GM23338 (cell line): ENCODE measurements at regions not wholly inside any gene's neighbourhood (a gene's known extent, or its start where the extent isn't known, plus 50 kb on each side); places are given as distances from the start of the nearest gene placed in this dataset.

Source experiments
- ATAC-seq: fragments of 200-7000 bp; cut with Tn5 transposase; 3 replicates; pipeline ENCODE4 v1.9.1; 2020
- DNase-seq: peaks from one replicate; pipeline ENCODE4 v3.0.0-alpha.2; 2015; ENCODE audit warnings: low spot score
- H2AFZ ChIP-seq: fragments of 200-600 bp; sonication (generic); 2 replicates; pipeline ENCODE4 v1.8.0; 2016; ENCODE audit warnings: antibody characterized with exemption, mild to moderate bottlenecking, moderate library complexity
- H3F3A ChIP-seq: fragments of 200-600 bp; sonication (generic); replicated peaks from 2 replicates; pipeline ENCODE4 v1.8.0; 2017; ENCODE audit warnings: antibody characterized with exemption, mixed run types, low read depth
- H3K27ac ChIP-seq: fragments of 200-600 bp; sonication (generic); 2 replicates; pipeline ENCODE4 v1.6.1; 2016; ENCODE audit warnings: low read depth
- H3K27me3 ChIP-seq: fragments of 200-600 bp; sonication (generic); 2 replicates; pipeline ENCODE4 v1.8.0; 2016; ENCODE audit warnings: mild to moderate bottlenecking, mixed run types, moderate library complexity; ENCODE audit not compliant: insufficient read depth
- H3K36me3 ChIP-seq: fragments of 200-600 bp; sonication (generic); 2 replicates; pipeline ENCODE4 v1.8.0; 2016; ENCODE audit warnings: mild to moderate bottlenecking; ENCODE audit not compliant: insufficient read depth
- H3K4me1 ChIP-seq: fragments of 200-600 bp; sonication (generic); 2 replicates; pipeline ENCODE4 v1.8.0; 2016; ENCODE audit warnings: mild to moderate bottlenecking, moderate library complexity; ENCODE audit not compliant: insufficient read depth
- H3K4me2 ChIP-seq: fragments of 200-600 bp; sonication (generic); 2 replicates; pipeline ENCODE4 v1.7.1; 2017; ENCODE audit warnings: mixed run types
- H3K4me3 ChIP-seq: fragments of 200-600 bp; sonication (generic); 2 replicates; pipeline ENCODE4 v1.6.1; 2016; ENCODE audit warnings: mixed run types
- H3K79me2 ChIP-seq: fragments of 200-600 bp; sonication (generic); replicated peaks from 2 replicates; pipeline ENCODE4 v1.8.0; 2017; ENCODE audit warnings: mild to moderate bottlenecking; ENCODE audit not compliant: insufficient read depth
- H3K9me2 ChIP-seq: fragments of 200-600 bp; sonication (generic); 2 replicates; pipeline ENCODE4 v1.8.0; 2017; ENCODE audit not compliant: insufficient read depth
- H4K20me1 ChIP-seq: fragments of 200-600 bp; sonication (generic); replicated peaks from 2 replicates; pipeline ENCODE4 v1.8.0; 2017; ENCODE audit warnings: mild to moderate bottlenecking; ENCODE audit not compliant: insufficient read depth
- H3K27ac Mint-ChIP-seq: 2 replicates; pipeline ENCODE4 v1.8.0; 2020; ENCODE audit warnings: inconsistent platforms, mild to moderate bottlenecking, moderate library complexity, mixed read lengths
- H3K27me3 Mint-ChIP-seq: 3 replicates; pipeline ENCODE4 v1.8.0; 2022; ENCODE audit warnings: low read depth, mild to moderate bottlenecking, moderate library complexity, mixed read lengths, inconsistent platforms; ENCODE audit not compliant: insufficient read depth, poor library complexity
- H3K36me3 Mint-ChIP-seq: 3 replicates; pipeline ENCODE4 v1.8.0; 2021; ENCODE audit warnings: low read depth, mild to moderate bottlenecking, inconsistent platforms, moderate library complexity, mixed read lengths
- H3K4me1 Mint-ChIP-seq: 3 replicates; pipeline ENCODE4 v1.8.0; 2020; ENCODE audit warnings: mild to moderate bottlenecking, inconsistent platforms, mixed read lengths
- H3K4me3 Mint-ChIP-seq: 3 replicates; pipeline ENCODE4 v1.8.0; 2021; ENCODE audit warnings: moderate library complexity, mild to moderate bottlenecking, inconsistent platforms, mixed read lengths
- H3K9me3 Mint-ChIP-seq: 3 replicates; pipeline ENCODE4 v1.8.0; 2020; ENCODE audit warnings: moderate library complexity, mild to moderate bottlenecking, inconsistent platforms, mixed read lengths
- CREB1 ChIP-seq: fragments of 250-450 bp; sonication (Bioruptor Pico); IDR thresholded peaks from 2 replicates; pipeline ENCODE4 v1.5.0; 2020; ENCODE audit warnings: low read depth, mild to moderate bottlenecking, moderate library complexity
- EZH2 ChIP-seq: fragments of 200-600 bp; sonication (generic); IDR thresholded peaks from one replicate; pipeline ENCODE4 v1.8.0; 2017; ENCODE audit warnings: antibody characterized with exemption, mild to moderate bottlenecking, low read depth; ENCODE audit not compliant: unreplicated experiment
- EZH2phosphoT487 ChIP-seq: fragments of 200-600 bp; sonication (generic); IDR thresholded peaks from one replicate; pipeline ENCODE4 v1.8.1; 2018; ENCODE audit warnings: antibody characterized with exemption; ENCODE audit not compliant: unreplicated experiment
- NANOG ChIP-seq: IDR thresholded peaks from 2 replicates; pipeline ENCODE4 v1.6.1; 2016; ENCODE audit warnings: antibody characterized with exemption, borderline replicate concordance
- POLR2AphosphoS5 ChIP-seq: IDR thresholded peaks from 2 replicates; pipeline ENCODE4 v1.6.1; 2016; ENCODE audit warnings: antibody characterized with exemption, low read depth
- STAT1 ChIP-seq: IDR thresholded peaks from one replicate; pipeline ENCODE4 v1.6.1; 2016; ENCODE audit warnings: antibody characterized with exemption; ENCODE audit not compliant: unreplicated experiment
- ZNF114 ChIP-seq: fragments of 250-450 bp; sonication (Bioruptor Pico); IDR thresholded peaks from 2 replicates; pipeline ENCODE4 v1.5.0; 2020; ENCODE audit warnings: mild to moderate bottlenecking, moderate library complexity
- ZNF331 ChIP-seq: fragments of 250-450 bp; sonication (Bioruptor Pico); IDR thresholded peaks from 2 replicates; pipeline ENCODE4 v1.5.0; 2020; ENCODE audit warnings: low read depth, mild to moderate bottlenecking, moderate library complexity
- ZNF462 ChIP-seq: fragments of 250-450 bp; sonication (Bioruptor Pico); IDR thresholded peaks from 2 replicates; pipeline ENCODE4 v1.5.0; 2020; ENCODE audit warnings: mild to moderate bottlenecking, moderate library complexity
- TF ChIP-seq, protein P1 (sequence below), 2 experiments: fragments of 200-600 bp in 1 of 2; sonication (generic) in 1 of 2; conservative IDR thresholded peaks; 2 replicates each; pipeline versions ENCODE4 v1.5.1 to v1.6.1; 2016 to 2017; ENCODE audit warnings: antibody characterized with exemption in 2 of 2, low read depth in 2 of 2, mild to moderate bottlenecking in 2 of 2, moderate library complexity in 1 of 2
- TF ChIP-seq, protein P2 (sequence below): IDR thresholded peaks from one replicate; pipeline ENCODE4 v1.6.1; 2018; ENCODE audit warnings: antibody characterized with exemption; ENCODE audit not compliant: unreplicated experiment

DNA sequence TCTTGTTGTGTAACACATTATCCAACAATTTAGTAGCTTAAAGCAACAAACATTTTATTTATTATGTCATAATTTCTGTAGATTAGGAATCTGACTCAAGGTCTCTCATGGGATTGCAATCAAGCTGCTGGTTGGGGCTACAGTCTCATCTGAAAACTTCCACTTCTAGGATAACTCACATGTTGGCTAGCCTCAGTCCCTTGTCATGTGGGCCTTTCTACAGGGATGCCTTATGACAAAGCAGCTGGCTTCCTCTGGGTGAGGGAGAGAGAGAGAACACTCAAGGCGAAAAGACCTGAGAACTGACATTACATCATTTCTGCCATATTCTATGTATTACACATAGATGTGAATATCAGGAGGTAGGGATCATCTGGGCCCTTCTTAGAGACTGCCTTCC, 317.9 kb upstream of the VRK2 start:
- Mint-ChIP-seq H3K27me3 (no peaks in the 10 kb centered on the region), H3K4me3 (no peak overlapping the region), H3K9me3 (no peaks in the 10 kb centered on the region), H3K36me3 (no peaks in the 10 kb centered on the region), H3K27ac (no peak overlapping the region), H3K4me1 (no peaks in the 10 kb centered on the region)
- Histone ChIP-seq H2AFZ (0 out of 2 replicates have a peak overlapping the region, but pooled peaks have one; percentile 33), H3K27me3 (no peaks in the 10 kb centered on the region), H3K27ac (no peak overlapping the region), H3K4me3 (no peak overlapping the region), H3F3A (no peaks in the 10 kb centered on the region), H3K4me1 (no peaks in the 10 kb centered on the region), H3K36me3 (no peaks in the 10 kb centered on the region), H3K4me2 (no peak overlapping the region), H3K79me2 (no peaks in the 10 kb centered on the region), H4K20me1 (no peaks in the 10 kb centered on the region), H3K9me2 (no peaks in the 10 kb centered on the region)
- DNase-seq (no peak), ATAC-seq (no peak)
- TF ChIP-seq, protein P1, sequence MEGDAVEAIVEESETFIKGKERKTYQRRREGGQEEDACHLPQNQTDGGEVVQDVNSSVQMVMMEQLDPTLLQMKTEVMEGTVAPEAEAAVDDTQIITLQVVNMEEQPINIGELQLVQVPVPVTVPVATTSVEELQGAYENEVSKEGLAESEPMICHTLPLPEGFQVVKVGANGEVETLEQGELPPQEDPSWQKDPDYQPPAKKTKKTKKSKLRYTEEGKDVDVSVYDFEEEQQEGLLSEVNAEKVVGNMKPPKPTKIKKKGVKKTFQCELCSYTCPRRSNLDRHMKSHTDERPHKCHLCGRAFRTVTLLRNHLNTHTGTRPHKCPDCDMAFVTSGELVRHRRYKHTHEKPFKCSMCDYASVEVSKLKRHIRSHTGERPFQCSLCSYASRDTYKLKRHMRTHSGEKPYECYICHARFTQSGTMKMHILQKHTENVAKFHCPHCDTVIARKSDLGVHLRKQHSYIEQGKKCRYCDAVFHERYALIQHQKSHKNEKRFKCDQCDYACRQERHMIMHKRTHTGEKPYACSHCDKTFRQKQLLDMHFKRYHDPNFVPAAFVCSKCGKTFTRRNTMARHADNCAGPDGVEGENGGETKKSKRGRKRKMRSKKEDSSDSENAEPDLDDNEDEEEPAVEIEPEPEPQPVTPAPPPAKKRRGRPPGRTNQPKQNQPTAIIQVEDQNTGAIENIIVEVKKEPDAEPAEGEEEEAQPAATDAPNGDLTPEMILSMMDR (conservative IDR thresholded peaks at IDR 0.05; ENCODE audit: low read depth in 2 of 2), result no peak
- TF ChIP-seq EZH2phosphoT487, result no peak
- TF ChIP-seq CREB1, result no peak
- TF ChIP-seq, protein P2, sequence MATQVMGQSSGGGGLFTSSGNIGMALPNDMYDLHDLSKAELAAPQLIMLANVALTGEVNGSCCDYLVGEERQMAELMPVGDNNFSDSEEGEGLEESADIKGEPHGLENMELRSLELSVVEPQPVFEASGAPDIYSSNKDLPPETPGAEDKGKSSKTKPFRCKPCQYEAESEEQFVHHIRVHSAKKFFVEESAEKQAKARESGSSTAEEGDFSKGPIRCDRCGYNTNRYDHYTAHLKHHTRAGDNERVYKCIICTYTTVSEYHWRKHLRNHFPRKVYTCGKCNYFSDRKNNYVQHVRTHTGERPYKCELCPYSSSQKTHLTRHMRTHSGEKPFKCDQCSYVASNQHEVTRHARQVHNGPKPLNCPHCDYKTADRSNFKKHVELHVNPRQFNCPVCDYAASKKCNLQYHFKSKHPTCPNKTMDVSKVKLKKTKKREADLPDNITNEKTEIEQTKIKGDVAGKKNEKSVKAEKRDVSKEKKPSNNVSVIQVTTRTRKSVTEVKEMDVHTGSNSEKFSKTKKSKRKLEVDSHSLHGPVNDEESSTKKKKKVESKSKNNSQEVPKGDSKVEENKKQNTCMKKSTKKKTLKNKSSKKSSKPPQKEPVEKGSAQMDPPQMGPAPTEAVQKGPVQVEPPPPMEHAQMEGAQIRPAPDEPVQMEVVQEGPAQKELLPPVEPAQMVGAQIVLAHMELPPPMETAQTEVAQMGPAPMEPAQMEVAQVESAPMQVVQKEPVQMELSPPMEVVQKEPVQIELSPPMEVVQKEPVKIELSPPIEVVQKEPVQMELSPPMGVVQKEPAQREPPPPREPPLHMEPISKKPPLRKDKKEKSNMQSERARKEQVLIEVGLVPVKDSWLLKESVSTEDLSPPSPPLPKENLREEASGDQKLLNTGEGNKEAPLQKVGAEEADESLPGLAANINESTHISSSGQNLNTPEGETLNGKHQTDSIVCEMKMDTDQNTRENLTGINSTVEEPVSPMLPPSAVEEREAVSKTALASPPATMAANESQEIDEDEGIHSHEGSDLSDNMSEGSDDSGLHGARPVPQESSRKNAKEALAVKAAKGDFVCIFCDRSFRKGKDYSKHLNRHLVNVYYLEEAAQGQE, result no peak
- TF ChIP-seq ZNF331 (CRISPR knock-in tag), result no peak
- TF ChIP-seq EZH2, result no peak

DNA sequence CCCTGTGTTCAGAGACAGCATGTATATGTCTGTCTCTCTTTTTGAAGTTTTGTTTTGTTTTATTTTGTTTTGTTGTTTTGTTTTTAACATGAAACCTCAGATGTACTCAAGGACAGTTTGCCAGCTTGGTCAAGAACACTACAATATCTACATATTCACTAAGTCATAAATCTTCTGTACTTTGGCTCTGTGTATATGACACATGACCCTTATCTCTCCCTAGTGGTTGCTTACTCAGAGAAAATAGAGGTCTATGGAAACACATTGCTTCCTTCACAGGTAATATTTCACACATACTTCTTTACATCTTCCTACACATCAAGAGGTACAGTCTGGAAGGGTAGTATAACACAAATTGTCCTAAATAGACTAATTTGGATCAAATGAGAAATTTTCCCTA, 312.6 kb upstream of the VRK2 start:
- Histone ChIP-seq H3K79me2 (no peaks in the 10 kb centered on the region), H3K4me3 (no peak overlapping the region), H2AFZ (no peak overlapping the region), H3K27ac (no peak overlapping the region), H3K4me1 (no peaks in the 10 kb centered on the region), H3K36me3 (no peaks in the 10 kb centered on the region), H3K27me3 (no peaks in the 10 kb centered on the region), H4K20me1 (no peaks in the 10 kb centered on the region), H3F3A (no peaks in the 10 kb centered on the region), H3K9me2 (peaks cover 16% of the 10 kb centered on the region), H3K4me2 (no peak overlapping the region)
- H3K27me3 Mint-ChIP-seq, result no peaks in the 10 kb centered on the region
- H3K4me1 Mint-ChIP-seq, result no peaks in the 10 kb centered on the region
- H3K9me3 Mint-ChIP-seq, result no peaks in the 10 kb centered on the region
- H3K27ac Mint-ChIP-seq, result no peak overlapping the region
- no peaks in the 10 kb centered on the region for H3K36me3 Mint-ChIP-seq
- ATAC-seq (no peak), DNase-seq (no peak)
- H3K4me3 Mint-ChIP-seq, result no peak overlapping the region
- no peak for TF ChIP-seq EZH2
- no peak for TF ChIP-seq ZNF462 (CRISPR knock-in tag)
- no peak for TF ChIP-seq ZNF114 (CRISPR knock-in tag)
- no peak for TF ChIP-seq STAT1
- TF ChIP-seq NANOG, result no peak
- no peak for TF ChIP-seq POLR2AphosphoS5
- TF ChIP-seq EZH2phosphoT487, result no peak
